ENCODE measurements at regions not wholly inside any gene's neighbourhood (a gene's known extent, or its start where the extent isn't known, plus 50 kb on each side); places are given as distances from the start of the nearest gene placed in this dataset.

- Histone ChIP-seq H3K27me3 (no peaks in the 10 kb centered on the region), H3K9ac (ENCODE audit: low read depth in 2 of 2, low read length in 2 of 2) (no peak overlapping the region), H3K27ac (no peak overlapping the region), H3K36me3 (no peaks in the 10 kb centered on the region), H3K9me3 (no peaks in the 10 kb centered on the region), H3K4me3 (no peak overlapping the region), H3K4me1 (no peaks in the 10 kb centered on the region)
- no peak for TF ChIP-seq CTCF (IDR thresholded peaks at IDR 0.05)
- intact Hi-C loops (cut with DNase I) = no loop called here
- peak; percentile 11 for DNase-seq
Observed at GRCh38 chr14:101121508-101122139, 218.1 kb upstream of the RTL1 start.

- no peak for DNase-seq
- H3K27me3 ChIP-seq = no peaks in the 10 kb centered on the region
- intact Hi-C loops (cut with DNase I) = no loop called here
Observed at GRCh38 chr14:101122237-101123141, 219.0 kb upstream of the RTL1 start.

GRCh38 chr14:101123618-101124510, 220.3 kb upstream of the RTL1 start:
- Histone ChIP-seq H3K27me3 (no peaks in the 10 kb centered on the region), H3K4me1 (no peaks in the 10 kb centered on the region), H3K27ac (no peak overlapping the region), H3K36me3 (no peaks in the 10 kb centered on the region), H3K9ac (ENCODE audit: low read depth in 2 of 2, low read length in 2 of 2) (no peak overlapping the region), H3K4me3 (no peak overlapping the region), H3K9me3 (no peaks in the 10 kb centered on the region)
- TF ChIP-seq CTCF (IDR thresholded peaks at IDR 0.05) = no peak
- intact Hi-C loops (cut with DNase I) = no loop called here
- DNase-seq = no peak

More at GRCh38 chr14:101122237-101123141, 219.0 kb upstream of the RTL1 start:
- TF ChIP-seq CTCF (IDR thresholded peaks at IDR 0.05) = no peak
- Histone ChIP-seq H3K9ac (ENCODE audit: low read depth in 2 of 2, low read length in 2 of 2) (no peak overlapping the region), H3K4me1 (no peaks in the 10 kb centered on the region), H3K27ac (no peak overlapping the region), H3K36me3 (no peaks in the 10 kb centered on the region), H3K4me3 (no peak overlapping the region), H3K9me3 (no peaks in the 10 kb centered on the region)

GRCh38 chr14:101124815-101125214, 221.3 kb upstream of the RTL1 start:
- Histone ChIP-seq H3K36me3 (no peaks in the 10 kb centered on the region), H3K9ac (ENCODE audit: low read depth in 2 of 2, low read length in 2 of 2) (no peak overlapping the region), H3K27me3 (no peaks in the 10 kb centered on the region), H3K27ac (no peak overlapping the region), H3K9me3 (no peaks in the 10 kb centered on the region), H3K4me1 (no peaks in the 10 kb centered on the region), H3K4me3 (no peak overlapping the region)
- no peak for TF ChIP-seq CTCF (IDR thresholded peaks at IDR 0.05)
- intact Hi-C loops (cut with DNase I) = no loop called here
- DNase-seq = no peak

- intact Hi-C loops (cut with DNase I) = no loop called here
- Histone ChIP-seq H3K4me3 (no peak overlapping the region), H3K27me3 (no peaks in the 10 kb centered on the region), H3K9me3 (no peaks in the 10 kb centered on the region), H3K27ac (no peak overlapping the region), H3K4me1 (no peaks in the 10 kb centered on the region), H3K36me3 (no peaks in the 10 kb centered on the region), H3K9ac (ENCODE audit: low read depth in 2 of 2, low read length in 2 of 2) (no peak overlapping the region)
- DNase-seq = no peak
- no peak for TF ChIP-seq CTCF (IDR thresholded peaks at IDR 0.05)
Observed at GRCh38 chr14:101125313-101125712, 221.8 kb upstream of the RTL1 start.

All from colonic mucosa (tissue), 4 donors.